HK-2 (cell line): ENCODE measurements at regions not wholly inside any gene's neighbourhood (a gene's known extent, or its start where the extent isn't known, plus 50 kb on each side); places are given as distances from the start of the nearest gene placed in this dataset.
"Not testable (repeated sequence)": the region's sequence is repeated elsewhere in the genome, so short reads cannot be mapped to it uniquely, and the experiment has no call there.

Source experiments
- DNase-seq: peaks from one replicate; pipeline ENCODE4 v3.0.0-alpha.2; 2018; ENCODE audit not compliant: unreplicated experiment

- peak; percentile 2 for DNase-seq
Observed at GRCh38 chrX:89350024-89350423, 571.7 kb upstream of the TGIF2LX start.

DNA sequence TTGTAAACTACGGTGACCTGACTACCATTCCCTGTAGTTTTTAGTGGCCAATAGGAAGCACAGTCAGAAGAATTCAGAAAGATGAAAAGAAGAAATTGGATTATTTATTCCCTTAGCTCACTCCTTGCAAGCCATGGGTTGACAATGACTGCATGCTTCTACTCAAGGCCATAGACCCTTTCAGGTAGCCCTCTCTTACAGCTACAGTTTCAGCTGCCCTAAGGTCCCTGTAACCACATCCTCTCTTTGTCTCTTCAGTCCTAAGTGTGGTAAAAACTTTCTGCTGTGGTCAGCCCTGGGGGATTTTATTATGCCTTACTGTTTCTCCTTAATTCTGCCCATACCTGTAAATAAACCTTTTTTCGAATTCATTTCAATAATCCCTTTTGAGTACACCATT lies 551.8 kb upstream of the TGIF2LX start:
- not testable (repeated sequence) for DNase-seq

GRCh38 chrX:89393004-89393403 lies 528.7 kb upstream of the TGIF2LX start:
- not testable (repeated sequence) for DNase-seq

DNA sequence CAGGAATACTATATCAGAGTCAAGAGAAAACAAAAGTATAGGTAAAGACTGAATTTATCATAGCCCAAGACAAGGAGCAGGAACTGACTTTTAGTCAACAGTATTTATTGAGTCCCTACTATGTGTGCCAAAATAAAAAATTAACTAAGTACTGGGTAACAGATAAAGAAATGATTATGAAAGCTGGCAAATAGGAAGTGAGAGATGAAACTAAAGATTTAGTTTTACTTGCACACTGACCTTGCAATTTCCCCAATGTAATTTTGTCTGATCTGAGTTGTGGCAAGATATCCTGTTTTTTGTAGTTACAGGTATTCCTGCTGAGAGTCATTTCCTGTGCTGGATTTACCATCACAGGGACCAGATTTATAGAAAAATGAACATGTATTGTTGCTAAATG lies 518.9 kb upstream of the TGIF2LX start:
- not testable (repeated sequence) for DNase-seq

- not testable (repeated sequence) for DNase-seq
Observed at GRCh38 chrX:89405148-89405547, 516.6 kb upstream of the TGIF2LX start.

DNA sequence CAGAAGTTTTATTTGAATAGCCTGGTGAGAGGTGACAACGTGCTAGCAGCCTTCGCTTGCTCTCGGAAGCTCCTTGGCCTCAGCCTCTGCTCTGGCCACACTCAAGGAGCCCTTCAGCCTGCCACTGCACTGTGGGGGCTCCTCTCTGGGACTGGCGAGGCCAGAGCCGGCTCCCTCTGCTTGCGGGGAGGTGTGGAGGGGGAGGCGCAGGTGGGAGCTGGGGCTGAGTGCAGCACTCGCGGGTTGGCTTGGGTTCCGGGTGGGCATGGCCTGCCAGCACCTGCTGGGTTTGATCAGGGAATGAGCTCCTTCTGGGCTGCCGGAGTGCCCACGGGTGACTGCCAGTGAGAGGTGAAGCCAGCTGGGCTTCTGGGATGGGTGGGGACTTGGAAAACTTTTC lies 504.8 kb upstream of the TGIF2LX start:
- DNase-seq: not testable (repeated sequence)

DNA sequence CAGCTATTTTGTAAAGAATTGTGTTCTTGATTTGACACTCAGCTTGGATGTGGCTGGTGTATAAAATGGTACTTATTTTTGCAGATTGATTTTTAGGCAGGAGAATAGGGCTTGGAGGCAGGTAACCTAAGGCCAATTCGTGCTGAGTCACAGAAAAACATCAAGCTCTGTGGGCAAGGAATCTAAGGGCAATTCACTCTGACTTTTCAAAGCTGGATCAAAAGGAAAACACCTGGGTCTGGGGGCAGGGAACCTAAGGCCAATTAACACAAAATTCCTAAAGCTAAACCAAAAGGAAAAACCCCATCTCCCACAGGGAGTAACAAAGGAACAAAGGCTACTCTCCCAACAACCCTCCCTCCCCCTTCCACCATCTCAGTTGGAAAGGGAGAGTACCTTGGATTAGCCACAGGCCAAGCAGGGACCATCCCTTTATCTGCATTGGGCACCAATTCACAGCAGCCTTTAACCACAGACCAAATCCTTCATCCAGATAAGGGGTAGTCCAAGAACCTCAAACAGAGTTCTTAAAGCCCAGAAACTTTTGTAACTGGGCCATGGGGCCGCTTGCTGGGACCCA lies 489.0 kb upstream of the TGIF2LX start:
- DNase-seq: not testable (repeated sequence)
